GM18907 (cell line): ENCODE measurements at regions not wholly inside any gene's neighbourhood (a gene's known extent, or its start where the extent isn't known, plus 50 kb on each side); places are given as distances from the start of the nearest gene placed in this dataset.
"Not testable (repeated sequence)": the region's sequence is repeated elsewhere in the genome, so short reads cannot be mapped to it uniquely, and the experiment has no call there.

Experiments used
- ATAC-seq: cut with Tn5 transposase; IDR thresholded peaks from one replicate; pipeline ENCODE4 v1.9.1; 2021; ENCODE audit warnings: mild to moderate bottlenecking, moderate library complexity; ENCODE audit not compliant: unreplicated experiment

- no peak for ATAC-seq
Measured at GRCh38 chr6:120534954-120535353, 799.3 kb downstream of the TBC1D32 start.

DNA sequence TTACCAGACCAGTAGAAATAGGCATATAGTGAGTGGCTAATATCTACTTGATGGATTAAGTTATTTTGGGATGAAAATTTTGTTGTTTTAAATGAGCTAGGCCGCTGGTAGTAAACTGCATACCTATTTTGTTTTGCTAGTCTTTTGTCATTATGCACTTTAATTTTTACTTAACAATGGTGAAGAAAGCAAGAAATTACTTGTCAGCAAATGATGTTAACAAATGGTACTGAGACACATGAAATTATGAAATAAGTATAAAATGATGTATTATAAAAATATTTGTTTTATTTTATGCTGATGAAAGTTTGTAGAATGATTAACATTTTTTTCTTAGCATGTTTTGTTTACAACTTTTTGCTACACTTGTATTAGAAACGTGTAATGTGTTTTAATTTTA, 807.7 kb downstream of the TBC1D32 start:
- no peak for ATAC-seq

DNA sequence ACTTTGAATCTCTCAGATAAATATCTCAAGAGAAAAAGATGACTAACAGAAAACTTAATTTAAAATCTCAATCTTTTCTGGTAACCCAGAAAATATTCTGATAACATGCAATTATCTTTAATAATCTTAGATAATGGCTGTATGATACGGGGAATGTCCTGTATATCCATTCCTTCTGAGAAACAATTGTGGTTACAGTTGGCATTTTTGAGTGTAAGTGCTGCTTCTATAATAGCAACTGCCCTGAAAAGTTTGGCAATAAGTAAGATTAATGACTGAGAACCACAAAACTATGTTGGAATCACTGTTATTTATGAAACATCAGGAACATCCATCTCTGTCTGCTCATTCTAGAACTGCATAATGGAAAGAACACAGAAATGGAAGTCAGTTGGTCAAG, 819.7 kb downstream of the TBC1D32 start:
- no peak for ATAC-seq

GRCh38 chr6:120511712-120512111, 822.6 kb downstream of the TBC1D32 start:
- no peak for ATAC-seq

- no peak for ATAC-seq
Measured at GRCh38 chr6:120498711-120499110, 835.6 kb downstream of the TBC1D32 start.

- ATAC-seq, result no peak
Measured at GRCh38 chr6:120496661-120497060, 837.6 kb downstream of the TBC1D32 start.

DNA sequence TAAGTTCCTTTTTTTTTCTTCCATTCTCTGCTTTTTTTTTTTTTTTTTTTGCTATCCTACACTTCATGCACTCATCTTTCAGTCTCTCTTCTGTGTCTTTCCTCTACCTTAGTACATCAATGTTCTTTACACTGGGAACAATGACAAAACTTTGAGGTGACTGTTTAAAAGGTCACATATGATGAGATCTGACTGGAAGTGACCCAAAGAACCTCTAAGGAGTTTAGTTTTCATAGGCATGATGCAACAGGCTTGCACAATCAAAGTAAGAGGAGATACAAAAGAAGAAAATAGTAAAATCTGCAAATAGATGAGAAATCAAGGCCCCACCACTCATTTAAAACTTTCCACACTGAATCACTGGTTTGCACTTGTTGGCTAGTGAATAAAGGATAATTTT, 840.8 kb downstream of the TBC1D32 start:
- no peak for ATAC-seq

DNA sequence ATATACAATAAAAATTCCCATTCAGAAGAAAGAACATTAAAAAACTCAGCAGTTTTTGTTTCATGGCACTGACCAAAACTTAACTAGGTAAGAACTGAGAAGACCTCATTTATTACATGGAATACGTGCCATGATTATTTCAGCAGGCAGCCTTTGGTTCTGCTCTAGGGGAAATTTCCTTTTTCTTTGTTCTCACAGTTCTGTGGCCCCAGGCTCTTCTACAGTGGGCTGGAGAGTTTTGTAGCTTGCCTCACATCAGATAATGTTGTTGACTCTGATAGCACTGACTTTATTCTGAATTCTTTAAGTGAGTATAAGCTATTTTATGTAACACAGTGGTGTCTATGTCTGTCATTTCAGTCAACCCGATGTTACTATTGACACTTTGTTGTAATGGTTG, 844.3 kb downstream of the TBC1D32 start:
- ATAC-seq, result no peak

GRCh38 chr6:120484146-120484545, 850.1 kb downstream of the TBC1D32 start:
- ATAC-seq, result no peak

DNA sequence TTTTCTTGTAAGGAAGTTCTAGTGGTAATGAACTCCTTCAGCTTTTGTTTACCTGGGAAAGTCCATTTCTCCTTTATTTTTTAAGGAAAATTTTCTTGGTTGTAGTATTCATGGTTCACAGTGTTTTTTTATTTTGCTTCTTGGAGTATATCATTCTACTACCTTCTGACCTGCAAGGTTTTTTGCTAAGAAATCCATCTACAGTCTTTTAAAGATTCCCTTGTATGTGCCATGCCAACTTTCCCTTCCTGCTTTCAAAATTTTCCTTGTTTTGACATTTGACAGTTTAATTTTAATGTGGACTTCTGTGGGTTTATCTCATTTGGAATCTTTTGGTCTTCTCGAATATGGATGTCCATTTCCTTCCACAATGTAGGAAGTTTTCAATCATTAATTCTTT, 855.6 kb downstream of the TBC1D32 start:
- no peak for ATAC-seq

DNA sequence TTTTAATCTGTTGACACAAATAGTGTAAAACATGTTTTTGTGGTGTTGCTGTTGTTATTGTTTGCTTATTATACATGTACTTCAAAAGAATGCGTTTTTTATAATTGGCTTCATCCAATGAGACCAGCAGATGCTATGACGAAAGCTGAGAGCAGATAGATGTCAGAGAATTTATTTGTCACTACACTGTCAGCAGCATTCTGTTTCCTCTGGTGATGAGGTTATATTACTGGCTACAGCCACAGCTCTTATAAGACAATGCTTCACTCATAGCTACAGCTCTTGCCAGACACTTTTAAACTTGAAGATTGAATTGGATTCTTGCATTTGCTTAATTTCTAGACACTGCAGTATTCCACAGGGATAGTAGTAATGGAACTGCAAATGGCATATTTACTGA, 860.5 kb downstream of the TBC1D32 start:
- no peak for ATAC-seq

DNA sequence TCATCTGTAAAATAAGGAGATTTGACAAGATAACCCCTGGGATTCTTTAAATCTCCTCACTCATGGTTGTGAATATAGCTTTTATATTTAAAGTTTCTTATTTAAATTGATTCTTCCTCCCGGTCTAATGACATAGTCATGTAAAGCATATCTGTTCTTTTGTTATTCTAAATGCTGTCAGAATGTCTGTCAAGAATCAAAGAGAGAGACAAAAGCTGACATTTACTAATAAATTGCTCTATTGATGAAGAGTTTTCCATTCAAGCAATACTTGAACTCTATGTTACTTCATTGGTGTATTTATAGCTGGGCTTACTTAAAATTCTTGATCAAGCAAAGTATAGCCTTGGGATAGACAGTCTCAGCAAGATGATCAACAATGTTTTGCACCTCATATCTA, 865.8 kb downstream of the TBC1D32 start:
- no peak for ATAC-seq

DNA sequence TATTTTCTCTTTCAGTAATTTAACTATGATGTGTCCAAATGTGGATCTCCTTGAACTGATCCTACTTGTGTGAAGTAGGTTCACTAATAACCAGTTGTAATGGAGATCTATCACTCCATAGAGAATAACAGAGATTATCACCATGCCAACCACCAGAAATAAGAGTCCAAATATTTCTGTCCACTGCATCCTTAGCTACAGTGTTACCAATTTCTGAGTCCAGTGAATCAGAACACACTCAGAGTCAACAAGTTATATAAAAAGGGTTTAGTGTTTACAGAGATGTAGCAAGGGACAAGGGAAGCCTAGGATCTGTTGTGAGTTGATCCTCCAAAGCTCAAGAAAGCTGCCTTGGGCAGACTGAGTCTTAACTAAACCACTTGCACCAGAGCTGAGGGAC, 882.8 kb downstream of the TBC1D32 start:
- ATAC-seq, result no peak

- no peak for ATAC-seq
Measured at GRCh38 chr6:120447605-120448004, 886.7 kb downstream of the TBC1D32 start.

DNA sequence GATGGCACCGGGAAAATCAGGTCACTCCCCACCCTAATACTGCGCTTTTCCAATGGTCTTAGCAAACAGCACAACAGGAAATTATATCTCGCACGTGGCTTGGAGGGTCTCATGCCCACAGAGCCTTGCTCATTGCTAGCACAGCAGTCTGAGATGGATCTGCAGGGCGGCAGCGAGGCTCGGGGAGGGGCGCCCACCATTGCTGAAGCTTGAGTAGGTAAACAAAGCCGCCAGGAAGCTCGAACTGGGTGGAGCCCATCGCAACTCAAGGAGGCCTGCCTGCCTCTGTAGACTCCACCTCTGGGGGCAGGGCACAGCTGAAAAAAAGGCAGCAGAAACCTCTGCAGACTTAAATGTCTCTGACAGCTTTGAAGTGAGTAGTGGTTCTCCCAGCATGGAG, 901.4 kb downstream of the TBC1D32 start:
- not testable (repeated sequence) for ATAC-seq

GRCh38 chr6:120431841-120432240, 902.4 kb downstream of the TBC1D32 start:
- no peak for ATAC-seq

- ATAC-seq, result no peak
Measured at GRCh38 chr6:120411394-120411793, 922.9 kb downstream of the TBC1D32 start.

DNA sequence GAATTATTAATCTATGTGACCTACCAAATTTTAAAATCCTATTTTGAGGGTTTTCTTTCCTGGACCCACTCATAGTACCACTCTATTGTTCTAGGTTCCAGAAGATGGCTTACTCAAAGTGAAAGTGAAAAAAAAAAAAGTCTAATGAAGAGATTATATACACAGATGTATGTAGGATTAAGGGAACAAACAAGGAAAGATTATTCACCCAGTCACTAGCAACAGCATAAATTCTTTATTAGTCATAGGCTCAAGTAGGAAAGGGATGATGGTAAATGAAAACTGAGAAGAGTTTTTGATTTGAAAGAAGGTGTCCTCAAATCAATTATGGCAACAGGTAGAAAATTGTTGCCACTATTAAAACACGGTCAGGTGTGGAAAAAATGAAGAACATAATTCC, 923.7 kb downstream of the TBC1D32 start:
- no peak for ATAC-seq

DNA sequence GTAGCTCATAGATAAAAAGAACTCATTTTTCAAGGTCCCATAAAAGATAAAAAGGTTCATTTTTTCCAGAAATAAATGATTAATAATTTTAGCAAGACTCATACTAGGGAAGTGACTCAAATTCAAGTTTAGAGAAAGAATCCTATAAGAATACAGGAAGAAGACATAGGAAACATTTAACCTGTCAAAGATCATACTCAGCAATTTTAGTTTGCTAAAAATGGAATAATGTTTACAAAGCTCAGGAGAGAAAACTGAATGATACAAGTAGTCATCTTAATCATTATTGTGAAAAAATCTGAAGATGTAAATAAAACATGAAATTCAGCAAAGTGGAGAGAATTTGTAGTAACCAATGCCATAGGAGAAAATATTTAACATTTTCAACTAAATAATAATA, 926.6 kb downstream of the TBC1D32 start:
- ATAC-seq, result no peak

GRCh38 chr6:120405947-120406346, 928.3 kb downstream of the TBC1D32 start:
- no peak for ATAC-seq

GRCh38 chr6:120395784-120396183, 938.5 kb downstream of the TBC1D32 start:
- ATAC-seq, result no peak

DNA sequence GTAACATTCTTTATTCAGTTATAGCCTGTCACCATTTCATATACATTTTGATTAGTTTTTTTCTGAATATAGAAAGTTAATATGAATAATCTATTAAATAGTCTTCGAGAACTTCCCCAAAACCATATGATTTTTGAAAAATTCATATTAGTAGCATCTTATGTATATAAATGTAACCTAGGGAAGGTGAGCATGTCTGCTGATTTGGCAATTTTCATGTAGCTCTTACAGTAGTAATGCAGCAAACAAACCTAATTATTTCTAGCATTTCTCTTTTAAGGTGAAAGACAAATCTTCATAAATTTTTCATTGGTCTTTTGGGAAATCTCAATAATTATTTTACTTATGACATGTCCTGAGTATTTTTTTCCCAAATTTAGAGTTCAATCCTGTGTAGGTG, 939.0 kb downstream of the TBC1D32 start:
- no peak for ATAC-seq

DNA sequence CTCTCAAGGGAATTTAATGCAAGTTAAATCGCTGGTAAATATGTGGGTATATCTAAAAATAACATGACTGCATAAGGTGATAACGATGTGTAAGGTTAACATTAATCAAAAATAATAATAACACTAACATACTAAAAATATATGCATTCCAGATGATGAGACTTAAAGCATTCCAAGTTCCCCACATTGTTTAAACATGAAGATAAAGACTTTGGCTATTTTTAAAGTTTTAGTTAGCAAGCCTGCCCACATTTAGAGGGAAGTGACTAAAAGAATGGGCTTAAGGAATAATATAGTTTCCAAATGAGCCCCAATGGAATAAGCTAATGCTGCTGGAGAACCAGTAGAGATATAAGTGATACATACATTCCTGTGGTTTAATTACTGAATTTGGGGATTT, 941.3 kb downstream of the TBC1D32 start:
- no peak for ATAC-seq

- ATAC-seq, result no peak
Measured at GRCh38 chr6:120384671-120385070, 949.6 kb downstream of the TBC1D32 start.
